NT2/D1 (cell line): ENCODE measurements at regions not wholly inside any gene's neighbourhood (a gene's known extent, or its start where the extent isn't known, plus 50 kb on each side); places are given as distances from the start of the nearest gene placed in this dataset.

Experiments used
- DNase-seq: peaks from one replicate; pipeline ENCODE4 v3.0.0-alpha.2; 2011; ENCODE audit warnings: low read depth, low spot score
- H3K27me3 ChIP-seq: 2 replicates; pipeline ENCODE4 v1.6.0; 2011; ENCODE audit warnings: mild to moderate bottlenecking; ENCODE audit not compliant: insufficient read length, insufficient read depth
- H3K36me3 ChIP-seq: 2 replicates; pipeline ENCODE4 v1.6.1; 2011; ENCODE audit warnings: mild to moderate bottlenecking, low read length, mixed read lengths; ENCODE audit not compliant: insufficient read depth, insufficient read length
- H3K4me1 ChIP-seq: 2 replicates; pipeline ENCODE4 v1.5.1; 2011; ENCODE audit not compliant: insufficient read depth, insufficient read length
- H3K4me3 ChIP-seq: 2 replicates; pipeline ENCODE4 v1.5.1; 2011; ENCODE audit warnings: low read depth; ENCODE audit not compliant: insufficient read length
- H3K9ac ChIP-seq: 2 replicates; pipeline ENCODE4 v1.6.0; 2011; ENCODE audit warnings: low read depth; ENCODE audit not compliant: insufficient read length
- H3K9me3 ChIP-seq: 2 replicates; pipeline ENCODE4 v1.5.1; 2011; ENCODE audit warnings: mild to moderate bottlenecking, low read length; ENCODE audit not compliant: insufficient read depth
- SUZ12 ChIP-seq: IDR thresholded peaks from 2 replicates; pipeline ENCODE4 v1.6.1; 2011; ENCODE audit not compliant: insufficient read length, insufficient read depth; ENCODE audit errors: extremely low read depth
- YY1 ChIP-seq: IDR thresholded peaks from 2 replicates; pipeline ENCODE4 v1.6.1; 2011; ENCODE audit not compliant: insufficient read length, insufficient read depth
- ZNF274 ChIP-seq: IDR thresholded peaks from 2 replicates; pipeline ENCODE4 v1.6.1; 2011; ENCODE audit warnings: mild to moderate bottlenecking, low read depth, low read length

DNA sequence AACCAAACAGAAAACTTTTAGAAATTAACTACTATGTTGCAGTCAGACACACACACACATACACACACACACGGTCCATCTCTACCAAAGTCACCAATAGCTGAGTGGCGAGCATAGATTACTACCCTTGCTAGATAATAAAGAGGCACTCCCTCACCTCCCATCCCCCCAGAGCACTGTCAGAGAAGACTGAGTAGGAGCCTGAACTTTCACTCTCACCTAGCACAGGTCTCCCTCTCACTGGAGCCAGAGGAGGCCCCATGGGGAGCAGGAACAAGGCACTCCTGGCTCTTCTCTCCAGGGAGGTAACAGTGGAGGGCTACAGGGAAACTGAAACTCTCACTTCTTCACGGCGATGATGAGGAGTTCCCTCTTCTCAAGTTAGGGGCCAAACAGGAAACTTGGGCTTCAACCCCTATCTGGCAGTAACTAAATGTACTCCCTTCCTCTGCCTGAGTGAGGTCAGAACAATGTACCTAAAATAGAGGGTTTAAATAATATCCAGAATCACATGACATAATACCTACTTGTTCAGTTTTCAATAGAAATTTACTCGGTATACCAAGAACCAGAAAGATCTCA is 975.3 kb upstream of the GBE1 start:
- Histone ChIP-seq H3K4me1 (peaks cover 3% of the 10 kb centered on the region), H3K27me3 (no peaks in the 10 kb centered on the region), H3K4me3 (no peak overlapping the region), H3K9ac (no peak overlapping the region), H3K36me3 (no peaks in the 10 kb centered on the region), H3K9me3 (no peaks in the 10 kb centered on the region)
- TF ChIP-seq YY1 (no peak), SUZ12 (no peak), ZNF274 (no peak)
- no peak for DNase-seq

- H3K4me1 ChIP-seq: no peaks in the 10 kb centered on the region
- H3K4me3 ChIP-seq: no peak overlapping the region
- TF ChIP-seq SUZ12: no peak
- H3K27me3 ChIP-seq: no peaks in the 10 kb centered on the region
- H3K9me3 ChIP-seq: no peaks in the 10 kb centered on the region
- H3K9ac ChIP-seq: no peak overlapping the region
- H3K36me3 ChIP-seq: no peaks in the 10 kb centered on the region
- DNase-seq: no peak
Measured at GRCh38 chr3:82715091-82715856, 953.8 kb upstream of the GBE1 start.

- no peaks in the 10 kb centered on the region for H3K4me1 ChIP-seq
- H3K9me3 ChIP-seq: no peaks in the 10 kb centered on the region
- no peaks in the 10 kb centered on the region for H3K27me3 ChIP-seq
- no peak overlapping the region for H3K9ac ChIP-seq
- TF ChIP-seq YY1 (no peak), ZNF274 (no peak), SUZ12 (no peak)
- no peak overlapping the region for H3K4me3 ChIP-seq
- no peaks in the 10 kb centered on the region for H3K36me3 ChIP-seq
- DNase-seq: no peak
Measured at GRCh38 chr3:82707035-82707434, 945.6 kb upstream of the GBE1 start.

DNA sequence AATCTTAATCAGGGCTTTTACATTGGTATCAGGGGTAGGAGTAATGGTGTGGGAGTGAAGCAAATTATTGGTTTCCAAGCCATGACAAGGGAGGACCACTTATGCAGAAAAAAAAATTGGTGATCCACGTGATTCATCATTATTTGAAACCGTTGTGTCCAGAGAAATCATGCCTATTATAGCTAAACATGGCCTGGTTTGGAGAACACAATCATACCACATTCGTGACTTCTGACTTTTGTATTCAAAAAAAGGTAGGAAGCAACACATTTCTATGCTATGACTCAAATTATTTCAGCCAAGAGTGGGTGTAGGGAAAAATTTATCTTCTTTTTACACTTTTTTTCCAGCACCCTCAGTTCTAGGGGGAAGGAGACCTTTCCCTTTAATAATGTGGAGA is 924.3 kb upstream of the GBE1 start:
- Histone ChIP-seq H3K9me3 (no peaks in the 10 kb centered on the region), H3K36me3 (no peaks in the 10 kb centered on the region), H3K27me3 (no peaks in the 10 kb centered on the region), H3K4me3 (no peak overlapping the region), H3K4me1 (no peaks in the 10 kb centered on the region), H3K9ac (no peak overlapping the region)
- TF ChIP-seq YY1 (no peak), SUZ12 (no peak), ZNF274 (no peak)
- no peak for DNase-seq

DNA sequence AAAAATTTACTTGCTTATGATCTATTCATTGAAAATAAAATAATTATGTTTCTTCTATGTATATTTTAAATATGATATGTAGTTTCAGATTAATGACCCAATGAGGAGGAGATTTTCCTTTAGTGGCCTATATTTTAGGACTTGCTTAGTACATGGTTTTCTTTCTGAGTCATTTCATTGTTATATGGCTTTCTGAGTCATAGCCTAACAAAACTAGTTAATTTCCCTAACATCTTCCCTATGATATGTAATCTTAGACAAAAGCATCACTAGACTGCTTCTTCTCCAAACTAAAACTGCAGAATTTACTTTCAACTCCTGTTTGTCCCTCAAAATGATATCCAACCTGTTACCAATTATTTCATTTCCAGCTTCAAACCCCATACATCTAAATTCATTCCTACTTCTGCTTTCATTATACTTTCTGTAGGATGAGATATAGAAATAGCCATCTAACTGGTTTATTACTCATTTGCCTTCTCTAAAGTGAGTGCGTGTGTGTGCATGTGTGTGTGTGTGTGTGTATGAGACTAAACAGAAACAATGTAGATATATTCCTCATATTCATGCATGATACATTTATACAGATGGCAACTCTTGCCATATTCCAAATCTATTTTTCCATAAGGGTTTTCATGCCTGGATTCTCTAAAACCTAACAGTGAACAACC is 915.0 kb upstream of the GBE1 start:
- Histone ChIP-seq H3K27me3 (no peaks in the 10 kb centered on the region), H3K4me1 (no peaks in the 10 kb centered on the region), H3K36me3 (no peaks in the 10 kb centered on the region), H3K4me3 (no peak overlapping the region), H3K9ac (no peak overlapping the region), H3K9me3 (no peaks in the 10 kb centered on the region)
- TF ChIP-seq ZNF274 (no peak), YY1 (no peak), SUZ12 (no peak)
- DNase-seq: no peak

GRCh38 chr3:82672966-82673365 is 911.5 kb upstream of the GBE1 start:
- no peak overlapping the region for H3K9ac ChIP-seq
- H3K36me3 ChIP-seq: no peaks in the 10 kb centered on the region
- no peak overlapping the region for H3K4me3 ChIP-seq
- H3K4me1 ChIP-seq: no peaks in the 10 kb centered on the region
- no peaks in the 10 kb centered on the region for H3K27me3 ChIP-seq
- no peaks in the 10 kb centered on the region for H3K9me3 ChIP-seq
- DNase-seq: no peak
- TF ChIP-seq YY1 (no peak), ZNF274 (no peak), SUZ12 (no peak)

GRCh38 chr3:82671466-82671865 is 910.0 kb upstream of the GBE1 start:
- Histone ChIP-seq H3K4me3 (no peak overlapping the region), H3K4me1 (no peaks in the 10 kb centered on the region), H3K36me3 (no peaks in the 10 kb centered on the region), H3K9ac (no peak overlapping the region), H3K9me3 (no peaks in the 10 kb centered on the region), H3K27me3 (no peaks in the 10 kb centered on the region)
- no peak for DNase-seq
- TF ChIP-seq YY1 (no peak), ZNF274 (no peak), SUZ12 (no peak)
